Inflammatory macrophage treated with lipopolysaccharide for 1 hour (primary cell): ENCODE measurements at regions not wholly inside any gene's neighbourhood (a gene's known extent, or its start where the extent isn't known, plus 50 kb on each side); places are given as distances from the start of the nearest gene placed in this dataset.

ENCODE experiments used
- DNase-seq, 2 donors: peaks; one replicate each; pipeline ENCODE4 v3.0.0-alpha.2; 2020 to 2022

- no peak for DNase-seq
Measured at GRCh38 chr9:118975736-118976135, 393.5 kb downstream of the BRINP1 start.

- DNase-seq = no peak
Measured at GRCh38 chr9:118976160-118976559, 393.1 kb downstream of the BRINP1 start.

- no peak for DNase-seq
Measured at GRCh38 chr9:118984607-118985006, 384.6 kb downstream of the BRINP1 start.

- no peak for DNase-seq
Measured at GRCh38 chr9:118985851-118986250, 383.4 kb downstream of the BRINP1 start.

GRCh38 chr9:118987167-118987566 is 382.1 kb downstream of the BRINP1 start:
- no peak for DNase-seq

- no peak for DNase-seq
Measured at GRCh38 chr9:118990949-118991348, 378.3 kb downstream of the BRINP1 start.

- no peak for DNase-seq
Measured at GRCh38 chr9:118991366-118992285, 377.6 kb downstream of the BRINP1 start.

GRCh38 chr9:118992813-118993794 is 376.1 kb downstream of the BRINP1 start:
- no peak for DNase-seq

GRCh38 chr9:118993965-118994364 is 375.3 kb downstream of the BRINP1 start:
- DNase-seq = no peak

GRCh38 chr9:119002491-119002890 is 366.7 kb downstream of the BRINP1 start:
- no peak for DNase-seq

- no peak for DNase-seq
Measured at GRCh38 chr9:119003201-119003611, 366.0 kb downstream of the BRINP1 start.

GRCh38 chr9:119003882-119004617 is 365.2 kb downstream of the BRINP1 start:
- no peak for DNase-seq

GRCh38 chr9:119004618-119004990 is 364.6 kb downstream of the BRINP1 start:
- DNase-seq = no peak

- no peak for DNase-seq
Measured at GRCh38 chr9:119005162-119005561, 364.1 kb downstream of the BRINP1 start.

GRCh38 chr9:119009249-119009648 is 360.0 kb downstream of the BRINP1 start:
- no peak for DNase-seq

- DNase-seq = no peak
Measured at GRCh38 chr9:119020284-119020683, 349.0 kb downstream of the BRINP1 start.

- no peak for DNase-seq
Measured at GRCh38 chr9:119020730-119021333, 348.4 kb downstream of the BRINP1 start.

GRCh38 chr9:119026120-119026519 is 343.1 kb downstream of the BRINP1 start:
- DNase-seq = no peak

GRCh38 chr9:119027901-119028699 is 341.1 kb downstream of the BRINP1 start:
- DNase-seq = no peak

- no peak for DNase-seq
Measured at GRCh38 chr9:119029886-119030285, 339.3 kb downstream of the BRINP1 start.

GRCh38 chr9:119033596-119033995 is 335.6 kb downstream of the BRINP1 start:
- DNase-seq = no peak

GRCh38 chr9:119036969-119037368 is 332.3 kb downstream of the BRINP1 start:
- DNase-seq = no peak
